GM23338 (cell line): ENCODE measurements at regions not wholly inside any gene's neighbourhood (a gene's known extent, or its start where the extent isn't known, plus 50 kb on each side); places are given as distances from the start of the nearest gene placed in this dataset.

ENCODE experiments used
- ATAC-seq: fragments of 200-7000 bp; cut with Tn5 transposase; 3 replicates; pipeline ENCODE4 v1.9.1; 2020
- DNase-seq: peaks from one replicate; pipeline ENCODE4 v3.0.0-alpha.2; 2015; ENCODE audit warnings: low spot score
- H2AFZ ChIP-seq: fragments of 200-600 bp; sonication (generic); 2 replicates; pipeline ENCODE4 v1.8.0; 2016; ENCODE audit warnings: antibody characterized with exemption, mild to moderate bottlenecking, moderate library complexity
- H3F3A ChIP-seq: fragments of 200-600 bp; sonication (generic); replicated peaks from 2 replicates; pipeline ENCODE4 v1.8.0; 2017; ENCODE audit warnings: antibody characterized with exemption, mixed run types, low read depth
- H3K27ac ChIP-seq: fragments of 200-600 bp; sonication (generic); 2 replicates; pipeline ENCODE4 v1.6.1; 2016; ENCODE audit warnings: low read depth
- H3K27me3 ChIP-seq: fragments of 200-600 bp; sonication (generic); 2 replicates; pipeline ENCODE4 v1.8.0; 2016; ENCODE audit warnings: mild to moderate bottlenecking, mixed run types, moderate library complexity; ENCODE audit not compliant: insufficient read depth
- H3K36me3 ChIP-seq: fragments of 200-600 bp; sonication (generic); 2 replicates; pipeline ENCODE4 v1.8.0; 2016; ENCODE audit warnings: mild to moderate bottlenecking; ENCODE audit not compliant: insufficient read depth
- H3K4me1 ChIP-seq: fragments of 200-600 bp; sonication (generic); 2 replicates; pipeline ENCODE4 v1.8.0; 2016; ENCODE audit warnings: mild to moderate bottlenecking, moderate library complexity; ENCODE audit not compliant: insufficient read depth
- H3K4me2 ChIP-seq: fragments of 200-600 bp; sonication (generic); 2 replicates; pipeline ENCODE4 v1.7.1; 2017; ENCODE audit warnings: mixed run types
- H3K4me3 ChIP-seq: fragments of 200-600 bp; sonication (generic); 2 replicates; pipeline ENCODE4 v1.6.1; 2016; ENCODE audit warnings: mixed run types
- H3K79me2 ChIP-seq: fragments of 200-600 bp; sonication (generic); replicated peaks from 2 replicates; pipeline ENCODE4 v1.8.0; 2017; ENCODE audit warnings: mild to moderate bottlenecking; ENCODE audit not compliant: insufficient read depth
- H3K9me2 ChIP-seq: fragments of 200-600 bp; sonication (generic); 2 replicates; pipeline ENCODE4 v1.8.0; 2017; ENCODE audit not compliant: insufficient read depth
- H4K20me1 ChIP-seq: fragments of 200-600 bp; sonication (generic); replicated peaks from 2 replicates; pipeline ENCODE4 v1.8.0; 2017; ENCODE audit warnings: mild to moderate bottlenecking; ENCODE audit not compliant: insufficient read depth
- H3K27ac Mint-ChIP-seq: 2 replicates; pipeline ENCODE4 v1.8.0; 2020; ENCODE audit warnings: inconsistent platforms, mild to moderate bottlenecking, moderate library complexity, mixed read lengths
- H3K27me3 Mint-ChIP-seq: 3 replicates; pipeline ENCODE4 v1.8.0; 2022; ENCODE audit warnings: low read depth, mild to moderate bottlenecking, moderate library complexity, mixed read lengths, inconsistent platforms; ENCODE audit not compliant: insufficient read depth, poor library complexity
- H3K36me3 Mint-ChIP-seq: 3 replicates; pipeline ENCODE4 v1.8.0; 2021; ENCODE audit warnings: low read depth, mild to moderate bottlenecking, inconsistent platforms, moderate library complexity, mixed read lengths
- H3K4me1 Mint-ChIP-seq: 3 replicates; pipeline ENCODE4 v1.8.0; 2020; ENCODE audit warnings: mild to moderate bottlenecking, inconsistent platforms, mixed read lengths
- H3K4me3 Mint-ChIP-seq: 3 replicates; pipeline ENCODE4 v1.8.0; 2021; ENCODE audit warnings: moderate library complexity, mild to moderate bottlenecking, inconsistent platforms, mixed read lengths
- H3K9me3 Mint-ChIP-seq: 3 replicates; pipeline ENCODE4 v1.8.0; 2020; ENCODE audit warnings: moderate library complexity, mild to moderate bottlenecking, inconsistent platforms, mixed read lengths
- CTCF ChIP-seq, 2 experiments: fragments of 200-600 bp in 1 of 2; sonication (generic) in 1 of 2; conservative IDR thresholded peaks; 2 replicates each; pipeline versions ENCODE4 v1.5.1 to v1.6.1; 2016 to 2017; ENCODE audit warnings: antibody characterized with exemption in 2 of 2, low read depth in 2 of 2, mild to moderate bottlenecking in 2 of 2, moderate library complexity in 1 of 2
- ETS1 ChIP-seq: IDR thresholded peaks from 2 replicates; pipeline ENCODE4 v1.6.1; 2016; ENCODE audit warnings: antibody characterized with exemption
- EZH2phosphoT487 ChIP-seq: fragments of 200-600 bp; sonication (generic); IDR thresholded peaks from one replicate; pipeline ENCODE4 v1.8.1; 2018; ENCODE audit warnings: antibody characterized with exemption; ENCODE audit not compliant: unreplicated experiment
- ZNF114 ChIP-seq: fragments of 250-450 bp; sonication (Bioruptor Pico); IDR thresholded peaks from 2 replicates; pipeline ENCODE4 v1.5.0; 2020; ENCODE audit warnings: mild to moderate bottlenecking, moderate library complexity

- TF ChIP-seq ETS1 = no peak
Observed at GRCh38 chr14:59130462-59130861, 58.0 kb upstream of the DAAM1 start (continued).

- H2AFZ ChIP-seq = no peak overlapping the region
- no peak overlapping the region for H3K4me3 ChIP-seq
- Mint-ChIP-seq H3K4me3 (no peak overlapping the region), H3K4me1 (peaks cover 6% of the 10 kb centered on the region; the same call in 2 of the 3 replicates), H3K36me3 (no peaks in the 10 kb centered on the region), H3K27me3 (peaks cover 1% of the 10 kb centered on the region), H3K9me3 (no peaks in the 10 kb centered on the region), H3K27ac (no peak overlapping the region)
- DNase-seq (no peak), ATAC-seq (no peak)
- no peak overlapping the region for H3K27ac ChIP-seq
- peaks cover 8% of the 10 kb centered on the region for H3K9me2 ChIP-seq
- no peak for TF ChIP-seq EZH2phosphoT487
- no peaks in the 10 kb centered on the region for H3K27me3 ChIP-seq
- H3K36me3 ChIP-seq = no peaks in the 10 kb centered on the region
- H3F3A ChIP-seq = no peaks in the 10 kb centered on the region
- no peaks in the 10 kb centered on the region for H4K20me1 ChIP-seq
- H3K4me1 ChIP-seq = no peaks in the 10 kb centered on the region
- no peaks in the 10 kb centered on the region for H3K79me2 ChIP-seq
- H3K4me2 ChIP-seq = no peak overlapping the region
Observed at GRCh38 chr14:59131938-59132795, 56.3 kb upstream of the DAAM1 start.

- no peaks in the 10 kb centered on the region for H3K36me3 ChIP-seq
- no peaks in the 10 kb centered on the region for H3K9me3 Mint-ChIP-seq
- no peak for ATAC-seq
- H3K36me3 Mint-ChIP-seq = no peaks in the 10 kb centered on the region
- H3K79me2 ChIP-seq = no peaks in the 10 kb centered on the region
- no peak overlapping the region for H3K27ac Mint-ChIP-seq
- no peaks in the 10 kb centered on the region for H3F3A ChIP-seq
- TF ChIP-seq ZNF114 (CRISPR knock-in tag) (no peak), CTCF (conservative IDR thresholded peaks at IDR 0.05; ENCODE audit: low read depth in 2 of 2) (peak; percentile 35 to 58; a peak in 3 of 4 replicates)
- H2AFZ ChIP-seq = no peak overlapping the region
- no peak overlapping the region for H3K27ac ChIP-seq
- no peak overlapping the region for H3K4me3 Mint-ChIP-seq
- peaks cover 8% of the 10 kb centered on the region for H3K9me2 ChIP-seq
- no peaks in the 10 kb centered on the region for H3K27me3 ChIP-seq
- DNase-seq = peak; percentile 37
- no peaks in the 10 kb centered on the region for H3K4me1 ChIP-seq
- no peaks in the 10 kb centered on the region for H4K20me1 ChIP-seq
- H3K4me1 Mint-ChIP-seq = peaks cover 6% of the 10 kb centered on the region; the same call in 2 of the 3 replicates
- H3K4me3 ChIP-seq = no peak overlapping the region
- no peak overlapping the region for H3K4me2 ChIP-seq
- peaks cover 1% of the 10 kb centered on the region for H3K27me3 Mint-ChIP-seq
Observed at GRCh38 chr14:59132796-59133494, 55.5 kb upstream of the DAAM1 start.
